ENCODE measurements at regions not wholly inside any gene's neighbourhood (a gene's known extent, or its start where the extent isn't known, plus 50 kb on each side); places are given as distances from the start of the nearest gene placed in this dataset.
A peak's percentile ranks its signal among the peaks of the same experiment; 100 is the strongest.

DNA sequence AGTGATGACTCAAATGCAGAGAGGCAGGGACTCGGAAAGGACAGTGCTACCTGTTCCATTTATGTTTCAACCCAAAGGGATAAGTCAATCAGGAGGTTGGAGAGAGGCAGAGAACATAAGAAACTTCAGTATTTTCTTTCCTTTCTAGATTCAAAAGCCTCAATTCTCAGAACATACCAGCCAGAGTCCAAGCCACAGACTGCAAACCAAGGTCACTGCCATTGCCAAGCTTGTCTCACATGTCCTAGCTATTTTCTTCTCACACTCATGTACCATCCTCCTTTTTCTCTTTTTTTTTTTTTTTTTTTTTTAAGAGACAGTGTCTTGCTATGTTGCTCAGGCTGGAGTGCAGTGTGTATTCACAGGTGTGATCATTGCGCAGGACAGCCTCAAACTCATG is 111.7 kb upstream of the AKIP1 start:
- DNase-seq (ENCODE audit: low spot score): no peak

DNA sequence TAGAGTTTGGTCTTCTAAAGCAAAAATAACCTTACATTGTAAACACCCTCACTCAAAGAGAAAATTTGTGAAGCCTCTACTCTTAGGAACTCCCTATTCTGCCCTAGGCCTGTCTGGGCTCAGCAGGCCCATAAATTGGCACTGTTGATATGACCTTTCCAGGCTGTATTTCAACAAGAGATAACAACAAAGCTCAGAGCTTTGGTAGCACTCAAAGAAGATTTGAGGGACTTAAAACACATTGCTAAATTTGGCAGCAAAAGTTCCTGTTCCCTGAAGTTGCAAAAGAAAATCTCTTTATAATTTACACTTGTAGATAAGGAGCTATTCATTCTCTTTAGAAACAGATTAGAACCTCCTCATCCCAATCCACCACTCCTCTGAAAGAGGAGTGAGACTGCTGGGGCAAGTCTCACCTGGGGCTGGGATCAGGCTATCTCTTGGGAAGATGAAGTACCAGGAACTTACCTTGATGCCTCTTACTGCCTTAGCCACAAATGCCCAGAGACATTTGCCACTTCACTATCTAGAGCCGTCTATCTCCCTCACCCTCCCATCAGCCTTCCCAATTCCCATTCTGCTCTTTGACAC is 110.4 kb upstream of the AKIP1 start:
- DNase-seq (ENCODE audit: low spot score): no peak

GRCh38 chr11:8801121-8801520 is 109.9 kb upstream of the AKIP1 start:
- no peak for DNase-seq (ENCODE audit: low spot score)

DNA sequence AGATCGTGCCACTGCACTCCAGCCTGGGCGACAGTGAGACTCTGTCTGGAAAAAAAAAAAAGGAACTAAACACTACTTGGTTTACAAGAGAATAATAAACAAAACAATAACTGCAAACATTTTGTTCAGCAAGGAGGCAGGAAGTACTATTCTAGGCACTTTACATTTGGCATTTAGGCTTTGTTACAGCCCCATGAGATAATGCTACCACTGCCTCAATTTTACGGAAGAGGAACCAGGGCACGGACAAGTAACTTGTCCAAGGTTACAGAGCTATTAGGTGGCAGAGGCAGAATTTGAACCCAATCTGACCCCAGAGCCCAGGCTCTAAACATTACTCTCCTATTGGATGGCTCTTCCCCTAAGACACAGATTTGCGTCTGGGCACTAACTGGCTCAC is 108.7 kb upstream of the AKIP1 start:
- DNase-seq (ENCODE audit: low spot score): no peak

DNA sequence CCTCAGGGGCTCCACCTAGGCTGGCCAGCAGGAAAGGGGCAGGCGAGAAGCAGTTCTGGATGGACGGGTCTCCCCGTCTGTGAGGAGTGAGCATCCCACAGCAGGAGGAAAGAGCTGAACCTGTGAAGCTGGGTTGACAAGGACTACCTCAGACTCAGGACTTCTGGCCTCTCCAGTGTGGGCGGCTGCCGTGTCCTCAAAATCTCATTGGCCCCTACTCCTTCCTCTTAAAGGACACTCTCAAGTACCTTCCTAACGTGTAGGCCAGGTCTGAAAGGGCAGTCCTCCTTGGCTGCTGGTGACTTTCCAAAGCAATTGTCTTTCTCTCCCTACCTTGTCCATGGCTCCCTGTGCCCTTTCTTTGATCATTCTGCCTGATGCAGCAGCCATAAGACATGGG is 107.0 kb upstream of the AKIP1 start:
- no peak for DNase-seq (ENCODE audit: low spot score)

DNA sequence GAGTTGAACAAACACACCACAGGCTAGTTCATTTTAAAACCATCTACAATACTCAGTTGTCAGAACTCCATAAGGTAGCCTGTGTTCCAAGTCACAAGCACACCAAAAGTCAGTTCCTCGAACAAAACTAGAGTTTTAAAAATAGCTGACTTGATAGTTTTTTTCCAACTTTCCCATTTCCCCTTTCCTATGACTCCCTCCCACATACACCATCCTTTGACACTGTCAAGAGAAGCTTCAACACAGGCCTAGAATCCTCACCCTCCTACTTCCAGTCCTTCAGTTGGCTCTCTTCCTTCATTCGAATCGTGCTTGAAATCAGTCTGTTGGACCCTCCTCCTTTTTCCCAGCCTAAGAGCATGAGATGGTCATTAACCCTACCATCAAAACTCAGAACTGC is 105.7 kb upstream of the AKIP1 start:
- DNase-seq (ENCODE audit: low spot score): no peak

- no peak for DNase-seq (ENCODE audit: low spot score)
Observed at GRCh38 chr11:8806974-8807373, 104.0 kb upstream of the AKIP1 start.

- DNase-seq (ENCODE audit: low spot score): no peak
Observed at GRCh38 chr11:8807544-8808225, 103.3 kb upstream of the AKIP1 start.

- no peak for DNase-seq (ENCODE audit: low spot score)
Observed at GRCh38 chr11:8808226-8808585, 102.8 kb upstream of the AKIP1 start.

DNA sequence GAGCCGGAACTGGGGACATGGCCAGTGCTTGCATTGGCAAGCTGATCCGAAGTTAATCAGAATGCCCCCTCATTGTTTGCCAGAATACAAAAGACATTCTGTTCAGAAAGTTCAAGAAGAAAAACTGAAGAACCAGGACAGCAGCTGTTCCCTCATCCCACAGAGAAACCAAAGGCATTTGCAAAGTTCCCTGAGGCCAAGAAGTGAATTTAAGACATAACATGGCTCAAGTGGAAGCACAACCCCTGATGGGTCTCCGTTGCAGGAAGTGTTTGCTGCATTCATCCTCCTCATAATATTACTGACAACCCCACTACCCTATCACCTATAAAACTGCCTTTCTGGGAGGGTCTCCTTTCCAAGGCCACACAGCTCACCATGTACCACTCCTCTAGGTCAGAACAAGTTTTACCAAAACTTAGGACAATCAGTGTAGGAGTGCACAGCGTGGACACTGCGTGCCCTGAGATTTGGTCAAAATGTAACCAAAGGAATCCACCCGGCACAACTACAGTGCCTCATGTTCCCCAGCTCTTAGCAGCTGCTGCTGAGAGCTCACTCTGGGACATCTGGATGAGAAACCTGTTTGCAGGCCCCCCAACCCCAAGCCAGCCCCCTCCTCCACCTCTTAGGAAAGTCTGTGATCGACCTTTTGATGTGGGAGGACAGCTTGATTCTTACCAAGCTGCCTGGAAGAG is 101.6 kb upstream of the AKIP1 start:
- DNase-seq (ENCODE audit: low spot score): no peak

DNA sequence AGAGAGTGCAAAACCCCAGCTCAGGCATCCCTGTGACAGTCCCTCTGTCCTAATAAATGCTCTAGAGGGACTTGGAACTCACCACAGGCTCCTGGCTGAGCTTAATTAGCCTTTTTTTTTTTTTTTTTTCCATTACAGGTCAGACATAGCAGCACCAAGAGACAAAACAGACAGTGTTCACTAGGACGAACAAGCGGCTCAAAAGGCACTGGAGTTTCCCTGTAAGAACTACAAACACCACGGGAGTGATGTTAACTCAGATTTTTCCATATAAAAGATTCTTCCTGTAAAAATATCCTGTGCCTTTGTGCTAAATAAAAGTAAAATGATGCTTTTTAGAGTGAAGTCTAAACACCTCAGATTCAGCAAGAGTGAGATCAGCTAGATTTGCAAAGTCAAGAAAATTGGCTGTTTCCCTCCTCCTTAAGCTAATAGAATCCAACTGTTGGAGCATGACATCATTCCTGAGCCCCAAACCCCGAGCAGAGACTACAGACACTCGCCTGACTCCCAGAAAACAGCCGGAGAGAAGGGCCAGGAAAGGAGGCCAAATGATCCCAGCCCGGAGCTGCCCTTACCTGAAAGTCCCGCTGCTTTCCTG is 101.0 kb upstream of the AKIP1 start:
- no peak for DNase-seq (ENCODE audit: low spot score)

GRCh38 chr11:8810540-8811301 is 100.3 kb upstream of the AKIP1 start:
- no peak for DNase-seq (ENCODE audit: low spot score)

GRCh38 chr11:8811571-8811970 is 99.4 kb upstream of the AKIP1 start:
- no peak for DNase-seq (ENCODE audit: low spot score)

GRCh38 chr11:8812438-8812837 is 98.6 kb upstream of the AKIP1 start:
- DNase-seq (ENCODE audit: low spot score): no peak

DNA sequence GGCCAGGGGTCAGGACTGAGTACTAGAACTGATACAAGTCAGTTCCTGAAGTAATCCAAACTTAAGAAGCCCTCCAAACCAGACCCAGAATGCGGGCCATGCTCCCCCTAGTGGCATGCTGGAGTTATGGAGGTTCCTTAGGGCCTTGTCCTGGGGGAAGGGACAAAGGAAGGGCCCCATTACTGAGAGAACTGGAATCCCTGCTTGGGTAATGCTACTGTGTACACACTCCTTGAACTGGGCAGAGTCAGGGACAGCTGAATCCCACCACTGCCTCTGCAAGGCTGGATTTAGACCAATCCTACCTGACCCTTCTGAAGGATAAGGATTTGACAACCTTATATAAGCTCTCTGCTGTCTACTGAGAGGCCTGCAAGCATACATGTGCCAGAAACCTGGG is 97.3 kb upstream of the AKIP1 start:
- peak; percentile 5 for DNase-seq (ENCODE audit: low spot score)

DNA sequence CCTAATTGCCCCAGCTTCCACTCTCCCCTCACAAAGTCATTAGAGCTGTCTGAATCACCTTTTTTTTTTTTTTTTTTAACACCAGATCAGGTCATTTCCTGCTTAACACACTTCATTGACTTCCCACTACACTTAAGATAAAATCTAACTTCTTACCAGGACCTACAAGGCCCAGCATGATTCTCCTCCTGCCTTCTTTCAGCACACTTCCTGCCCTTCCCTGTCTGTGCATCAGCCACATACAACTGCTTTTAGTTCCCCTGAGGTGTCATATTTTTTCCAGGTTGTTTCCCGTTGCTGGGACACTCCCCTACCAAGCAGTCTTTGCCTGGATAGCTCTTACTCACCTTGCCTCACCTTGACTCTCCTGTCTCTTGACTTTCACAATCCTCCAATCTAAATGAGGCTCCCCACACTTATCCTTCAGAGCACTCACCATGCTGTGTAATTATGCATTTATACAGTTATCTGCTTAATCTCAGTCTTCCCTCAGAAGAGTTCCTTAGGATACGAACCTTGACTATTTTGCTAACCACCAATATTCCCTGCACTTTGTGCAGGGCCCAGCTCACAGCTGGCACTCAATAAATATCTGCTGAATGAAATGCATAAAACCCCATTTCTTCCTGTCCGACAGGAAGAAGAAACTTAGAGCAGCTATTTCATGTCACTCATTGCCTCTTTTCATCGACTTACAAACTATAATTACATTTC is 96.6 kb upstream of the AKIP1 start:
- DNase-seq (ENCODE audit: low spot score): no peak

DNA sequence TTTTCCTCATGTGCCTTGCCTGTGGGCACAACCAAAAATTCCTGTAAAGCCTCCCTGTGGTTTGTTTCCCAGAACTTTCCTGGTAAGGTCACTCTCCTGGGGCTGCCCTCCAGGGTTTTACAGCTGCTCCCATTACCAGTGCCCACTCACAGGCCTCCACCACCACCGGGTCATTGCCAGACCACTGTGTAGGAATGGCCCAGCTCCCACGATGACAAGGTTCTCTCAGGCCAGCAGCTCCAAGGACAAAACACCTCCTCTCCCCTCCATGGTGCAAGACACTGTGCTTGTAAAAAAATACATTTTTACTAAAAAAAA is 96.1 kb upstream of the AKIP1 start:
- DNase-seq (ENCODE audit: low spot score): no peak

DNA sequence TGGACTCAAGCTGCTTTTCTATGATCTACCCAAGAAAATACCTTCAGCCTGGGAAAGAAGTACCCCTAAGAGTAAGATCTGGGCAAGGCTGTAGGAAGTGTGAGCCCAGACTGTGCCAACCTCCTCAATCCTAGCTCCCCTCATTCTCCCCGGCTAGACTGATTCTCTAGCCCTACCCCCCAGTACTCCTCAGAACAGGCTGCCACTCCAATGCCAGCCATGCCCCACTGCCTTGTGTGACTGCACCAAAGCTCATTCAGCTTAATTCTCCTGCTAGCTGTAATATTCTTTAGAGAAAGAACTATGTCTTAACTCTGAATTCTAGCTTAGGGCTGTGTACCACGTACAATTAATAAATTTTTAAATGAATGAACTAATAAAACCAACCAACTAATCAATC is 92.6 kb upstream of the AKIP1 start:
- DNase-seq (ENCODE audit: low spot score): no peak

GRCh38 chr11:8820401-8820800 is 90.6 kb upstream of the AKIP1 start:
- DNase-seq (ENCODE audit: low spot score): no peak

GRCh38 chr11:8822469-8822868 is 88.5 kb upstream of the AKIP1 start:
- no peak for DNase-seq (ENCODE audit: low spot score)

DNA sequence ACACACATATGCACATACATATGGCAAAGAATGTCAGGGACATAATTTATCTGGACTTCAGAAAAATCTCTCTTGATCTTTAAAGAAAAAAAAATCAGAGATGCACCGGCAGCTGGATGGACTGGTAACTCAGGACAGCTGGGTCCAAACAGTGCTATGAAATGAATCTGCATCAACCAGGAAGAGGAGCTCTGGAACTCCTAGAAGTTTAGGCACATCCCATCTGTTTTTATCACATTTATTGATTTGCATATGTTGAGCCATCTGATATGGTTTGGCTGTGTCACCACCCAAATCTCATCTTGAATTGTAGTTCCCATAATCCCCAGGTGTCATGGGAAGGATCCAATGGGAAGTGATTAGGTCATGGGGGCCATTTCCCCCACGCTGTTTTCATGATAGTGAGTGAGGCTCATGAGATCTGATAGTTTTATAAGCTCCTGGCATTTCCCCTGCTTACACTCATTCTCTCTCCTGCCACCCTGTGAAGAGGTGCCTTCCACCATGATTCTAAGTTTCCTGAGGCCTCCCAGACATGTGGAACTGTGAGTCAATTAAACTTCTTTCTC is 87.7 kb upstream of the AKIP1 start:
- DNase-seq (ENCODE audit: low spot score): no peak

Data from CD4-positive, alpha-beta T cell treated with Interleukin-6 at 100 ng/mL for 8 hours (primary cell).